SU-DHL-6 (cell line): ENCODE measurements at regions not wholly inside any gene's neighbourhood (a gene's known extent, or its start where the extent isn't known, plus 50 kb on each side); places are given as distances from the start of the nearest gene placed in this dataset.

Experiments
- EZH2phosphoT487 ChIP-seq: fragments of 200-600 bp; sonication (generic), shearing (Covaris generic); conservative IDR thresholded peaks from 2 replicates; pipeline ENCODE4 v1.6.1; 2018; ENCODE audit warnings: mild to moderate bottlenecking, antibody characterized with exemption, low read length, moderate library complexity, mixed read lengths
- TF ChIP-seq, protein P1 (sequence below): fragments of 200-600 bp; sonication (generic); IDR thresholded peaks from one replicate; pipeline ENCODE4 v1.5.1; 2017; ENCODE audit warnings: antibody characterized with exemption, mild to moderate bottlenecking, low read length, moderate library complexity; ENCODE audit not compliant: insufficient read depth, poor library complexity, severe bottlenecking

- TF ChIP-seq, protein P1, sequence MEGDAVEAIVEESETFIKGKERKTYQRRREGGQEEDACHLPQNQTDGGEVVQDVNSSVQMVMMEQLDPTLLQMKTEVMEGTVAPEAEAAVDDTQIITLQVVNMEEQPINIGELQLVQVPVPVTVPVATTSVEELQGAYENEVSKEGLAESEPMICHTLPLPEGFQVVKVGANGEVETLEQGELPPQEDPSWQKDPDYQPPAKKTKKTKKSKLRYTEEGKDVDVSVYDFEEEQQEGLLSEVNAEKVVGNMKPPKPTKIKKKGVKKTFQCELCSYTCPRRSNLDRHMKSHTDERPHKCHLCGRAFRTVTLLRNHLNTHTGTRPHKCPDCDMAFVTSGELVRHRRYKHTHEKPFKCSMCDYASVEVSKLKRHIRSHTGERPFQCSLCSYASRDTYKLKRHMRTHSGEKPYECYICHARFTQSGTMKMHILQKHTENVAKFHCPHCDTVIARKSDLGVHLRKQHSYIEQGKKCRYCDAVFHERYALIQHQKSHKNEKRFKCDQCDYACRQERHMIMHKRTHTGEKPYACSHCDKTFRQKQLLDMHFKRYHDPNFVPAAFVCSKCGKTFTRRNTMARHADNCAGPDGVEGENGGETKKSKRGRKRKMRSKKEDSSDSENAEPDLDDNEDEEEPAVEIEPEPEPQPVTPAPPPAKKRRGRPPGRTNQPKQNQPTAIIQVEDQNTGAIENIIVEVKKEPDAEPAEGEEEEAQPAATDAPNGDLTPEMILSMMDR = no peak
- TF ChIP-seq EZH2phosphoT487 = no peak
Measured at GRCh38 chrX:69107747-69108401, 57.4 kb downstream of the PJA1 start.
